ENCODE measurements at regions not wholly inside any gene's neighbourhood (a gene's known extent, or its start where the extent isn't known, plus 50 kb on each side); places are given as distances from the start of the nearest gene placed in this dataset.

DNA sequence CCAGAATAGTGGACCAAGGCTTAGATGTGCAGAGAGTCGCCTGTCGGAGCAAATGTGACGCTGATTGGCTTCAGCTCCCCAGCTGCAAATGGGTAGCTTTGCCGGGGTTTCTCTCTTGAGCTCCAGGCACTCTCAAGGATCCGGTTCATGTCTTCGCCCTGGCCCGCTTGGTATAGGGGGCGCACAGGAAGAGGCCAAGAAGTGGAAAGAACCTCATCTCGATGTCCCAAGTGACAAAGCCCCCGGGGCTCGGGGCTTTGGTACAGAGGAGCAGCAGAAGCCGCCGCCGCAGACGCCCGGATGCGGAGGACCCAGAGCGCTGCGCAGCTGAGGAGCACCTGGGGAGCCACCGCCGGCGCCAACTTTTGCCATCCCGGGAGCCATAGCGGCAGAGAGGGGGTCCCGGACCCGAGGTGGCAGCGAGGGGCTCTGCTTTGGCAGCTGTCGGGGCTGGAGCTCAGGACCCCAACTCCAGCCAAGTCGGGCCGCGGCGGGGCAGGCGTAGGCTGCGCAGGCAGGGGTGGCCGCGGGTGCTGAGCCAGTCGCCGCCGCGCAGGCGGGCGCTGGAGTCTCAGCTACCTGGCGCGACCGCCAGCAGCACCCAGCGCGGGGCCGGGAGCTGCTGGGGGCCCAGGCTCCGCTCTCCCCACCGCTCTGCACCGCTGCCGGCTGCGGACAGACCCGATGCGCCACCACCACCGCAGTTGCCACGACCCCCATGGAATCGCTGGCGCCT is 466.6 kb downstream of the XPNPEP1 start:
- Mint-ChIP-seq H3K9me3 (peaks cover 9% of the 10 kb centered on the region), H3K27ac (no peak overlapping the region), H3K4me3 (no peak overlapping the region), H3K4me1 (ENCODE audit: low read depth) (no peaks in the 10 kb centered on the region), H3K36me3 (ENCODE audit: low read depth) (no peaks in the 10 kb centered on the region), H3K27me3 (peaks cover 33% of the 10 kb centered on the region)

DNA sequence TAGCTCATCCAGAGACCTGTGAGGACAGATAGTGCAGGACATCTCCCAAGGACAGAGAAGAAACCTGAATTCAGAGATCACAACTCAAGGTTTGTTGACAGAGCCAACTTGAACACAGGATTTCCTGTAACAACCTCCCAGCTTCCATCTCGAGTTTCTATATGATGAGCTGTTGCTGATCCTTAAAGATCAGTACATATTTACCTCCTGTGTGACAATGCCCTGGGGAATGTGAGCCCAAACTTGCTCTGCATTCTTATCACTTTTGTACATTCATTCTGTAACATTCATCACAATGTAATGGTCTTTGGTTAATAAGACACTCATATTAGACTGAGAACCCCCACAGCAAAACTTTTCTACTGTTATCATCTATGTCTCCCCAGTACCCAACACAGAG is 468.6 kb downstream of the XPNPEP1 start:
- H3K36me3 Mint-ChIP-seq (ENCODE audit: low read depth), result no peaks in the 10 kb centered on the region
- H3K4me1 Mint-ChIP-seq (ENCODE audit: low read depth), result no peaks in the 10 kb centered on the region
- no peak overlapping the region for H3K4me3 Mint-ChIP-seq
- H3K27ac Mint-ChIP-seq, result no peak overlapping the region
- H3K27me3 Mint-ChIP-seq, result peaks cover 32% of the 10 kb centered on the region
- H3K9me3 Mint-ChIP-seq, result peaks cover 2% of the 10 kb centered on the region

DNA sequence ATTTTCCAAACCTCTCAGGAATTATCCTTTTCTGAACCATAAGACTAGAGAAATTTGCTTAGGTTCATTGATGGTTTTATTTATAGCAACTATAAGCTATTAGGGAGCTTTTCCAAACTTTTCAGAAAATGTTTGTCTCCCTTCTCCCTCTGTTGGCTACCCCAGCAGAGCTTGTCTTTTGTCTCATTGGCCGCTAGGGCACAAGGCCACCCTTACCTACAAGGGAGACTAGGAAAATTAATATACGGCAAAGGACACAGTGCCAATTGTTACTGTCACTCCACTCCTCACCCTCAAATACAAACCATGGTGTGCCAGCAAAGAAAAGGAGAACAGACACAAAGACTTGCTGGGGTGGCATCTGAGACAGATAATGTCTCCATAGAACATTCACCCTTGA is 471.4 kb downstream of the XPNPEP1 start:
- Mint-ChIP-seq H3K27me3 (peaks cover 21% of the 10 kb centered on the region), H3K36me3 (ENCODE audit: low read depth) (no peaks in the 10 kb centered on the region)

DNA sequence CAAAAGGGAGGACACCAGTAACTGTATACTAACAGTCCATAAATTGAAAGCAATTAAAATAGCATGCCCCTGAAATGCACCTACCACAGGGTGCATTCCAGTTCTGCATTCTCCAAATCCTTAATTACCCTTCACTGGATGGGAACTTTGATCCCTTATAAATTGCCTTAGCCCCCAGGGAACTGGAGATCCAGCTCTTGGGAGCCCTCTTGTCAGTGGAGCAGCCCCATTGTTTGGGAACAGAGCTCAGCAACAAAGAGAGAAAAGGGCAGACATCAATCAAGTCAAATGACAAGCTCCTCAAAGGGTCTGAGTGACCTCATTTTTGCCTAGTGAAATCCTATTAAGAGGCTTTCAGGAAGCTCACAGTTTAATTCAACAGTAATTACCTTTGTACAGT is 472.6 kb downstream of the XPNPEP1 start:
- peaks cover 12% of the 10 kb centered on the region for H3K27me3 Mint-ChIP-seq
- no peak overlapping the region for H3K27ac Mint-ChIP-seq
- H3K4me3 Mint-ChIP-seq, result no peak overlapping the region
- no peaks in the 10 kb centered on the region for H3K4me1 Mint-ChIP-seq (ENCODE audit: low read depth)
- no peaks in the 10 kb centered on the region for H3K9me3 Mint-ChIP-seq
- H3K36me3 Mint-ChIP-seq (ENCODE audit: low read depth), result no peaks in the 10 kb centered on the region

More for the DNA sequence above, 471.4 kb downstream of the XPNPEP1 start:
- Mint-ChIP-seq H3K4me3 (no peak overlapping the region), H3K9me3 (no peaks in the 10 kb centered on the region), H3K4me1 (ENCODE audit: low read depth) (no peaks in the 10 kb centered on the region), H3K27ac (no peak overlapping the region)

DNA sequence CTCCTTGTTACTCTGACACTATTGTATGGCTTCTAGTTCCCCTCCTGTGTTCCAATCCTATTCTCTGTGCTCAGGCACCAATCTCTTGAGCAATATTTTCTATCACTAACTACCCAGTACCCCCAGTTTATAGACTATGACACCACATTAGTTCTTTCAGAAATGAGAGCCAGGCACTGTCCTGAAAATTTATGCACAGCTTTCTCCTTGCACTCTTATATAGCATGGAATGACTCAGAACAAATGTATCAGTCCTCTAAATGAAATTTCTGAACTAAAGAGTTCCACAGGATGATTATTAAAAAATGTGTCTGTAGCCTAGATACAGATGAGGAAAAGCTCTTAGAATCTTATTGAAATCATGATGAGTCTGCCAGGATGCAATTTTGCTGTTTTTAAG is 489.9 kb downstream of the XPNPEP1 start:
- no peak overlapping the region for H3K4me3 Mint-ChIP-seq
- no peaks in the 10 kb centered on the region for H3K9me3 Mint-ChIP-seq
- H3K4me1 Mint-ChIP-seq (ENCODE audit: low read depth), result no peaks in the 10 kb centered on the region
- no peaks in the 10 kb centered on the region for H3K36me3 Mint-ChIP-seq (ENCODE audit: low read depth)
- no peak overlapping the region for H3K27ac Mint-ChIP-seq
- no peaks in the 10 kb centered on the region for H3K27me3 Mint-ChIP-seq

DNA sequence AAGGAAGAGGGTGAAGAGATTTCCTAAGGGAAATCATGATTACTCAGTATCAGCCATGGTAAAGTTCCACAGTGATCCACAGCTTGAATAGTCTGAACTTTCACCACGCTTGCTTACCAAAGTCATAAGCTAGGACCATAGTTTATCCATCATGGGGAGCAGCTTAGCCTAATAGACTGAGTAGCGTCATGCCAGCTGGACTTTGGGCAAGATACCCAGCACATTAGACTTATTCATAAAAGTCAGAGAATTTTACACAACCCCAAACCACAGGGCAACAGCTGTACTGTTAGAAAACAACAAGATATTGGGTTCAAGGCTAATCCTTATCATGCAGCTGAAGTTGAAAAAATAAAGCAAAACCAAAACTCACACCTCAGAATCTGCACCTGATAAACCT is 491.0 kb downstream of the XPNPEP1 start:
- H3K27ac Mint-ChIP-seq, result no peak overlapping the region
- no peaks in the 10 kb centered on the region for H3K27me3 Mint-ChIP-seq
- no peak overlapping the region for H3K4me3 Mint-ChIP-seq
- no peaks in the 10 kb centered on the region for H3K36me3 Mint-ChIP-seq (ENCODE audit: low read depth)
- no peaks in the 10 kb centered on the region for H3K9me3 Mint-ChIP-seq
- no peaks in the 10 kb centered on the region for H3K4me1 Mint-ChIP-seq (ENCODE audit: low read depth)

DNA sequence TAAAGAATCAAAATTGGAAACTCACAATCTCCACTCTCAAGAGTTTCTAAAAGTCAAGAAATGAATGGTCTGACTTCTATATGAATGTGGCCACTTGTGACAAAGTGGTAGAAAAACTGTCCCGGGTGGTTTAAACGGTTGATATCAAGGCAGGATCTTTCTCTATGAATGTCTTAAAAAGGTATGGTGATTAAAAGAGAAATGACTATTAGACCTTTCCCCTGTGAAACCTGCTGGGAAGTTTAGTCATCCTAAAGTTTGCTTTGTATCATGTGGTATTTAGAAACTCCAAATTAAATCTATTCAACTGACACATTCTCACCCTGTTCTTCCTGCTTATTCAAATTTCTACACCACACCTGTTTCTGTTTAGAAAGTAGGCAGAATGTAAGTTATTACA is 492.5 kb downstream of the XPNPEP1 start:
- H3K27me3 Mint-ChIP-seq, result no peaks in the 10 kb centered on the region
- no peak overlapping the region for H3K27ac Mint-ChIP-seq
- no peaks in the 10 kb centered on the region for H3K4me1 Mint-ChIP-seq (ENCODE audit: low read depth)
- no peaks in the 10 kb centered on the region for H3K9me3 Mint-ChIP-seq
- H3K36me3 Mint-ChIP-seq (ENCODE audit: low read depth), result no peaks in the 10 kb centered on the region
- no peak overlapping the region for H3K4me3 Mint-ChIP-seq

DNA sequence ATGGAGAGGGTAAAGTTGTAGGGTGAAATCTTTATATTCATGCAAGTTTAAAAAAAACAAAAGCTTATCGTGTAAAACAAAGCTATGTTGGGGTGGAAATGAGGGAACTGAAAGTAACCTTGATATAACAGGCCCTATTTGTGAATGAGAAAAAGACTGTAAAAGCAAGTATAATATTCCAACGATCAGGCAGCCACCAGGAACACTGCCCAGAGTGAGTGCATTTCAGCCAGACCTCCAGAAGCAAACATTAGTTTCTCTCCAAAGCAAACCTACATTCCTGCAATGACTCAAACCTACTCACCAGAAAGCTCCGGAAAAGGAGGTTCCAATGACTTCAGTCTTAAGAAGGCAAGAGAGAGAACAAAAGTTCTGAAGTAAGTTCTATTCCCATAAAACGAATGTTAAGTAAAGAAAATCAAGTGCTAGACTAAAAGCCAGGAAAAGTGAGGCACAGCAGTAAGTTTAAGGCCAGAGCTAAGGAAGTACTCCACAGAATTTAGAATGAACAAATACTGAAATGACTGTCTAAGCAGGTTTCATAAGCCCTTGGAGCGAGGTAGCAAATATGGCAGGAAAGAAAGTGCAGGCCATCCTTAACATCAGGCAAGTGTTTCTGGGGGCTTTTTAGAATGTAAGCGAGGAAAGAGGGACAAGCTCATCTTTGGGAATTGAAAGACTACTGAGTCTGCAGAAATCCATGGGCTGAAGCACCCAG is 493.1 kb downstream of the XPNPEP1 start:
- no peaks in the 10 kb centered on the region for H3K9me3 Mint-ChIP-seq
- no peaks in the 10 kb centered on the region for H3K27me3 Mint-ChIP-seq
- H3K36me3 Mint-ChIP-seq (ENCODE audit: low read depth), result no peaks in the 10 kb centered on the region

DNA sequence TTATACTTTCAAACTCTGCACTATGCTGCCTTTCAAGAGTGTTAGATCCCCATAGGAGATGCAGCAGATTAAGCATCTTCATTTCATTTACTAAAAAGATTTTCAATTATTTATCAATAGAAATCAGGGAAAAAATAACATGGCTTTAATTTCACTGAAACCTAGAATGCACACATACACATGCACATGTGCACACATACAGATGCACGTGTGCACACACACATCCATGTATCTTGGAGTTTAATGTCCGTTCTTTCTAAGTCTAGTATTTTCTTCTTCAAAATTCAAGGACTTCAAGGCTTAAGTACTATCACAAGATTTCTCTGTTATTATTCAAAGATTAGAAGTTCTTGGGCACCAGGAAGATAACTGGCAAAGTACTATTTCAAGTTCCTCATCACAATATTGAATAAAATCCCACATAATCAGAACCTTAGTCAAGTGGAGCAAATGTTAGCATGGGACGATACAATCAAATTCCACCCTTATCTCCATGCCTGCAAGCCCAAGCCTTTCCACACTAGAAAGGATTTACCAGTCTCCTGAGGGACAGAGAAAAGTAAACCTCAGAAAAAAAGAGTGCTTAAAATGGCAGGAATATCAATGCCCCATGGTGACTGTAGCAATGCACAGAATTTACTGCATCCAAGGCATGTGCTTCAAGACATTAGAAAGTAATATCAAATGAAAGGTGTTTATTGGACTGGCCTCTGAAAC is 494.4 kb downstream of the XPNPEP1 start:
- Mint-ChIP-seq H3K27ac (no peak overlapping the region), H3K36me3 (ENCODE audit: low read depth) (no peaks in the 10 kb centered on the region), H3K4me3 (no peak overlapping the region), H3K27me3 (no peaks in the 10 kb centered on the region), H3K4me1 (ENCODE audit: low read depth) (no peaks in the 10 kb centered on the region), H3K9me3 (no peaks in the 10 kb centered on the region)

More for the DNA sequence above, 493.1 kb downstream of the XPNPEP1 start:
- H3K27ac Mint-ChIP-seq, result no peak overlapping the region
- no peak overlapping the region for H3K4me3 Mint-ChIP-seq
- no peaks in the 10 kb centered on the region for H3K4me1 Mint-ChIP-seq (ENCODE audit: low read depth)

DNA sequence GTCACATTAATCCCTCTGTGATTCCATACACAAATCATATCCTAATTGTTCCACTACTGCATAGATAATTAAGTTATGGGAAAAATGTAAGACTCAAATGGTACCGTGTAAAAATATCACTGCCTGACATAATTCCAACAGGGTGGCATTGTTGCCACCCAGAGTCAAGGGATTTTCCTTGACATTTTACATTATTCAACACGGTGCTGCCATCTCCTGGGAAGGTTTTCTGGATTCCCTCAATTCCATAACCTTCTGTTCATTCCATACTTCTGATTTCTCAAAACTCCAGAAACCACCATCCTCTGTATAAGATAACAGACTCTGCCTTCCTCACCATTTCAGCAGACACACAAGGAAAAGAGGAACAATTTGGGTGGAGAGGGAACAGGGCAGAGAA is 495.9 kb downstream of the XPNPEP1 start:
- no peak overlapping the region for H3K4me3 Mint-ChIP-seq
- H3K36me3 Mint-ChIP-seq (ENCODE audit: low read depth), result no peaks in the 10 kb centered on the region
- H3K9me3 Mint-ChIP-seq, result no peaks in the 10 kb centered on the region
- no peaks in the 10 kb centered on the region for H3K27me3 Mint-ChIP-seq
- H3K4me1 Mint-ChIP-seq (ENCODE audit: low read depth), result no peaks in the 10 kb centered on the region
- H3K27ac Mint-ChIP-seq, result no peak overlapping the region

DNA sequence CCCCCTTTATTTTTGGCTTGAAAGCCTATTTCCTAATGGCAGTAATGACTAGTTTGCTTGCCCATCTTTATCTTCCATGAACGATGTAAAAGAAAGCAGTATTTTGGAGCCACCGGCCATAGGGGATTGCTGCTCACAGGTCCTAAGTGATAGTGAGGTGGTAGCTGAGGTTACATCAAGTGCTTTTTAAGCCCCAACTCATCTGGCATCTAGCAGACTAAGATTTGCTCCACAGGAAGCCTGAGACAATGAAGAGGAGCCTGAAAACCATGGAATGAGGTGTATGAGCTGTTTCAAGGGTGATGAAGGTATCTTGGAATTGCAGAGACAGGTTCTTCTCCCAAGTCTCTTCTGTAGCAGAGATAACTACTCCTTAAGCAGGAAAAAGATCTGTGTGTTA is 496.3 kb downstream of the XPNPEP1 start:
- H3K4me3 Mint-ChIP-seq, result no peak overlapping the region
- H3K27ac Mint-ChIP-seq, result no peak overlapping the region
- H3K4me1 Mint-ChIP-seq (ENCODE audit: low read depth), result no peaks in the 10 kb centered on the region
- H3K27me3 Mint-ChIP-seq, result no peaks in the 10 kb centered on the region
- H3K36me3 Mint-ChIP-seq (ENCODE audit: low read depth), result no peaks in the 10 kb centered on the region
- no peaks in the 10 kb centered on the region for H3K9me3 Mint-ChIP-seq

DNA sequence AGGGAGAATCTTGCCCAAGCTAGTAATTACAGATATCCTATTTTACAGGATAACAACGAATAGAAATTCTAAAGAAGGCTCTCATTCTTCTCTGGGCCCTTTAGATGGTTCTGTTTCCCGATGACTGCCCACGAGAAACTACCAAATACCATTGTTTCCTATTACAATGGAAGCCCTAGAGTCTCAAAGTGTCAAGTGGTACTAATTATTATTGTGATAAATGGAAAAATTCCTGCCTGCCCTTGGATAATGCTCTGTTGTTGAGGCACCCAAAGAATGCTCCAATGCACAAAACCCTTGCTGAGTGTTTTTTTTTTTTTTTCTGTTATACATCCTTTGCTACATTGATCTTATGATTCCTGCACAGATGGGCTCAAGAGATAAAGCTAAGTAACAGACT is 504.5 kb downstream of the XPNPEP1 start:
- Mint-ChIP-seq H3K9me3 (peaks cover 10% of the 10 kb centered on the region), H3K27me3 (no peaks in the 10 kb centered on the region), H3K36me3 (ENCODE audit: low read depth) (no peaks in the 10 kb centered on the region), H3K4me1 (ENCODE audit: low read depth) (no peaks in the 10 kb centered on the region), H3K4me3 (no peak overlapping the region), H3K27ac (no peak overlapping the region)

DNA sequence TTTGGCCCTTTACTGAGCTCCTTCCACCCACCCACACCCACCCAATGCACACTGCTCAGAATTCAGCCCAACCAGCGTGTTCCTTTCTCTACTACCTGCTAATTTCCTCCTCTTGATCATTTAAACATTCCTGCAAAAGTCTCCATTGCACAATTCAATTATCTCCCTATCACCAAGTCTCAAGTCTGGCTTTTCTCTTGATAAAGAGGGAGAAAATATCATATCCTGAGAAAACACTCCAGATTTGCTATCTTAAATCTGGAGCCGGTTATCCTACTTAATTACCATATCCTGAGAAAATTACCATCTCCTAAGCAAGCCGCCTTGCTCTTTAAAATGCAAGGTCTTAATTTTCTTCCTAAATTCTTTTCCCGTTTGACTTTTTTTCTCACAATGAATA is 505.5 kb downstream of the XPNPEP1 start:
- no peak overlapping the region for H3K4me3 Mint-ChIP-seq
- H3K9me3 Mint-ChIP-seq, result peaks cover 10% of the 10 kb centered on the region
- no peaks in the 10 kb centered on the region for H3K36me3 Mint-ChIP-seq (ENCODE audit: low read depth)
- H3K27me3 Mint-ChIP-seq, result no peaks in the 10 kb centered on the region
- no peak overlapping the region for H3K27ac Mint-ChIP-seq
- no peaks in the 10 kb centered on the region for H3K4me1 Mint-ChIP-seq (ENCODE audit: low read depth)

DNA sequence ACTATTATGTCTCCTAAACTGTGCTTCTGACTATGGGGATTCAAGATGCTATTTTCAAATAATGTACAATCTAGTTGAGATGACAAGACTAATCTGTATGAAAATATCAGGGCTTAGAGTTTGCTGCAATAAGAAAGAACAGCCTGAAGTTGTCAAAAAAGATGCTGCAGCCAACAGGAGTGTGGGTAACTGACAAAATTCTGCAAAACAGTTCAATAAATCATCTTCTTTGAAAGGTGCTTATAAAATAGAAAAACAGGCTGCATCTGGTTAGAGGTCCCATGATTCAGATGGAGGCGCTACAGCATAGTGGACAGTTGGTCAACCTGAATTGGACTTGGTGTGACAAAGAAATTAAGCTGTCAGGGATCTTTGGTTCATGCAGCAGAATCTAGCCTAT is 511.0 kb downstream of the XPNPEP1 start:
- H3K9me3 Mint-ChIP-seq, result no peaks in the 10 kb centered on the region
- H3K4me3 Mint-ChIP-seq, result no peak overlapping the region
- no peak overlapping the region for H3K27ac Mint-ChIP-seq
- H3K4me1 Mint-ChIP-seq (ENCODE audit: low read depth), result no peaks in the 10 kb centered on the region
- H3K36me3 Mint-ChIP-seq (ENCODE audit: low read depth), result no peaks in the 10 kb centered on the region
- no peaks in the 10 kb centered on the region for H3K27me3 Mint-ChIP-seq

DNA sequence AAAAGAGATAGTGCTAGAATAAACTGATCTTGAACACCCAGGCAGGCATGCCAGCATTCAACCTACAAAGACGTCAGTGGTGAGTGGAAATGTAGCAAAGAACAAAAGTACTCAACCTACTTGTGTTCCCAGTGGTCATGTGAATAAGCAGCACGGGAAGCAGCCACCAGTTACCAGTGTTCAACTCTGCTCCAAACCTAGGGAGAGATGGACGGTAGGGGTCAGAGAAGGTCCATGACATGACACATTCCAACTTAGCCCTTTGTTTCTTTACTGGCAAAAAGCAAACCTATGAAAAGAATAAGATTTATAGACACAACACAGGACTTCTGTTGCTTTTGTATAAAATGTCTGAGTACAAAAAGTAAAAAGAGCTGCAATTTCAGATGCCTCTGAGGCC is 511.4 kb downstream of the XPNPEP1 start:
- no peaks in the 10 kb centered on the region for H3K9me3 Mint-ChIP-seq
- no peaks in the 10 kb centered on the region for H3K36me3 Mint-ChIP-seq (ENCODE audit: low read depth)
- H3K4me1 Mint-ChIP-seq (ENCODE audit: low read depth), result no peaks in the 10 kb centered on the region
- H3K4me3 Mint-ChIP-seq, result no peak overlapping the region
- no peaks in the 10 kb centered on the region for H3K27me3 Mint-ChIP-seq
- no peak overlapping the region for H3K27ac Mint-ChIP-seq
